IMR-90 (cell line): ENCODE measurements at regions not wholly inside any gene's neighbourhood (a gene's known extent, or its start where the extent isn't known, plus 50 kb on each side); places are given as distances from the start of the nearest gene placed in this dataset.

Source experiments
- ATAC-seq: fragments of 200-7000 bp; cut with Tn5 transposase; 2 replicates; pipeline ENCODE4 v1.9.1; 2020; ENCODE audit warnings: low read depth, mild to moderate bottlenecking, moderate library complexity
- BruUV-seq: library from RNA; stranded (reverse); fragments of 400-500 nt; replicated peaks from 2 replicates; lab custom pipeline; 2021; lab: Mats Ljungman, UMichigan
- CTCF ChIA-PET: fragments of 300-600 bp; formaldehyde crosslinking; extraction: SDS; loops from one replicate; lab custom pipeline; 2021; ENCODE audit warnings: antibody characterized with exemption; lab: Yijun Ruan, JAX
- POLR2A ChIA-PET: fragments of 300-600 bp; sonication (Branson Sonifier 250); formaldehyde crosslinking; loops from one replicate; lab custom pipeline; 2022; ENCODE audit warnings: antibody characterized with exemption; ENCODE audit not compliant: unreplicated experiment; lab: Charles Lee
- DNase-seq: peaks from one replicate; pipeline ENCODE4 v3.0.0; 2013
- H2AFZ ChIP-seq: replicated peaks from 2 replicates; pipeline ENCODE3; 2013; ENCODE audit warnings: low read length, mild to moderate bottlenecking; ENCODE audit not compliant: poor library complexity
- H2AK5ac ChIP-seq: 2 replicates; pipeline ENCODE4 v1.6.1; 2013; ENCODE audit warnings: low read depth, low read length, inconsistent platforms
- H2AK9ac ChIP-seq: replicated peaks from 2 replicates; pipeline ENCODE3; 2013; ENCODE audit warnings: mild to moderate bottlenecking, low read depth, low read length, moderate library complexity; ENCODE audit not compliant: poor library complexity
- H2BK120ac ChIP-seq: 2 replicates; pipeline ENCODE4 v1.6.1; 2013; ENCODE audit warnings: low read depth, low read length, inconsistent platforms
- H2BK15ac ChIP-seq: 3 replicates; pipeline ENCODE4 v1.6.1; 2013; ENCODE audit warnings: low read depth, low read length, inconsistent platforms
- H2BK20ac ChIP-seq: 2 replicates; pipeline ENCODE4 v1.6.1; 2013; ENCODE audit warnings: low read depth, mild to moderate bottlenecking, inconsistent platforms, low read length, moderate library complexity
- H2BK5ac ChIP-seq: 2 replicates; pipeline ENCODE4 v1.6.1; 2013; ENCODE audit warnings: mild to moderate bottlenecking, low read depth, low read length, inconsistent platforms; ENCODE audit not compliant: poor library complexity, severe bottlenecking
- H3K14ac ChIP-seq: replicated peaks from 2 replicates; pipeline ENCODE4 v1.6.1; 2013; ENCODE audit warnings: low read depth, low read length, inconsistent platforms
- H3K18ac ChIP-seq: 2 replicates; pipeline ENCODE4 v1.6.1; 2013; ENCODE audit warnings: low read depth, low read length, control low read depth
- H3K23ac ChIP-seq: 2 replicates; pipeline ENCODE4 v1.6.1; 2013; ENCODE audit warnings: low read depth, low read length, inconsistent platforms
- H3K27ac ChIP-seq: 2 replicates; pipeline ENCODE4 v1.5.1; 2013; ENCODE audit warnings: mild to moderate bottlenecking, control low read depth, low read length; ENCODE audit not compliant: insufficient read depth
- H3K27me3 ChIP-seq: 2 replicates; pipeline ENCODE4 v1.6.1; 2013; ENCODE audit warnings: low read length; ENCODE audit not compliant: control insufficient read depth, insufficient read depth
- H3K36me3 ChIP-seq: 2 replicates; pipeline ENCODE4 v1.6.1; 2013; ENCODE audit warnings: low read length, mixed read lengths; ENCODE audit not compliant: control insufficient read depth, insufficient read depth
- H3K4ac ChIP-seq: 2 replicates; pipeline ENCODE4 v1.6.1; 2013; ENCODE audit warnings: low read depth, low read length, inconsistent platforms
- H3K4me1 ChIP-seq: 2 replicates; pipeline ENCODE4 v1.6.1; 2013; ENCODE audit warnings: low read length, mixed read lengths; ENCODE audit not compliant: control insufficient read depth, insufficient read depth
- H3K4me2 ChIP-seq: 2 replicates; pipeline ENCODE4 v1.6.1; 2013; ENCODE audit warnings: low read depth, mild to moderate bottlenecking, control low read depth, low read length, moderate library complexity
- H3K4me3 ChIP-seq: 2 replicates; pipeline ENCODE4 v1.5.1; 2013; ENCODE audit warnings: low read depth, mild to moderate bottlenecking, control low read depth, low read length, moderate library complexity; ENCODE audit not compliant: insufficient read depth
- H3K56ac ChIP-seq: 2 replicates; pipeline ENCODE4 v1.6.1; 2013; ENCODE audit warnings: low read length, inconsistent platforms; ENCODE audit not compliant: insufficient read depth; ENCODE audit errors: extremely low read depth
- H3K79me1 ChIP-seq, 2 experiments: 2 replicates each; pipeline ENCODE4 v1.6.1; 2013; ENCODE audit warnings: low read length in 2 of 2, inconsistent platforms in 1 of 2, low read depth in 1 of 2
- H3K9ac ChIP-seq: 2 replicates; pipeline ENCODE4 v1.6.1; 2013; ENCODE audit warnings: low read depth, low read length, control low read depth
- H3K9me1 ChIP-seq: 2 replicates; pipeline ENCODE4 v1.6.1; 2013; ENCODE audit warnings: low read length, inconsistent platforms; ENCODE audit not compliant: insufficient read depth
- H3K9me3 ChIP-seq: 2 replicates; pipeline ENCODE4 v1.6.1; 2013; ENCODE audit warnings: low read length; ENCODE audit not compliant: control insufficient read depth, insufficient read depth
- H4K20me1 ChIP-seq: 2 replicates; pipeline ENCODE4 v1.6.1; 2013; ENCODE audit warnings: low read length, inconsistent platforms; ENCODE audit not compliant: insufficient read depth
- H4K5ac ChIP-seq: 2 replicates; pipeline ENCODE4 v1.6.1; 2013; ENCODE audit warnings: mild to moderate bottlenecking, low read depth, low read length, control low read depth
- H4K8ac ChIP-seq, 2 experiments: 2 replicates each; pipeline ENCODE4 v1.6.1; 2013; ENCODE audit warnings: low read depth in 2 of 2, low read length in 2 of 2, control low read depth in 1 of 2, inconsistent platforms in 1 of 2
- H4K91ac ChIP-seq: 2 replicates; pipeline ENCODE4 v1.6.1; 2013; ENCODE audit warnings: low read depth, low read length, inconsistent platforms; ENCODE audit not compliant: insufficient read depth
- BHLHE40 ChIP-seq: fragments of 150-350 bp; IDR thresholded peaks from 2 replicates; pipeline ENCODE4 v1.6.1; 2016; ENCODE audit warnings: mild to moderate bottlenecking, low read depth, low read length
- FOS ChIP-seq: fragments of 150-350 bp; IDR thresholded peaks from 2 replicates; pipeline ENCODE4 v1.6.1; 2016; ENCODE audit warnings: low read depth, low read length
- SMC3 ChIP-seq: fragments of 150-350 bp; IDR thresholded peaks from 2 replicates; pipeline ENCODE4 v1.6.1; 2016; ENCODE audit warnings: low read depth, mild to moderate bottlenecking, antibody characterized with exemption, low read length, moderate library complexity
- WGBS, 2 experiments: methylation state at CpG; one replicate each; pipeline versions ENCODE4 v1.1.5 to v1.1.7; 2013; ENCODE audit warnings: missing lambda C conversion rate in 2 of 2; ENCODE audit not compliant: insufficient read length in 1 of 2; ENCODE audit errors: extremely low coverage in 2 of 2; 5-methylcytosine and 5-hydroxymethylcytosine counted together
- dilution Hi-C: fragments of 300-500 bp; cut with HindIII; formaldehyde crosslinking; loops from one replicate; pipeline ENCODE4 v1.14.3; 2018; ENCODE audit warnings: low sequenced_read_pairs; ENCODE audit not compliant: unreplicated experiment
- in situ Hi-C: fragments of 300-500 bp; cut with MboI; formaldehyde crosslinking; loops from 3 replicates; pipeline ENCODE4 v1.14.3; 2019; ENCODE audit warnings: low sequenced_read_pairs, inconsistent platforms, mixed read lengths
- intact Hi-C: fragments of 100-400 bp; cut with micrococcal nuclease; formaldehyde crosslinking; loops from 2 replicates; pipeline ENCODE4 v1.10.0; 2022
- TF ChIP-seq, protein P1 (sequence below): fragments of 150-350 bp; IDR thresholded peaks from 2 replicates; pipeline ENCODE4 v1.6.1; 2017; ENCODE audit warnings: mild to moderate bottlenecking, antibody characterized with exemption, low read length, low read depth
- TF ChIP-seq, protein P2 (sequence below): conservative IDR thresholded peaks from 2 replicates; pipeline ENCODE4 v1.5.1; 2012; ENCODE audit warnings: mild to moderate bottlenecking, low read depth, low read length, improper control_type of control experiment

DNA sequence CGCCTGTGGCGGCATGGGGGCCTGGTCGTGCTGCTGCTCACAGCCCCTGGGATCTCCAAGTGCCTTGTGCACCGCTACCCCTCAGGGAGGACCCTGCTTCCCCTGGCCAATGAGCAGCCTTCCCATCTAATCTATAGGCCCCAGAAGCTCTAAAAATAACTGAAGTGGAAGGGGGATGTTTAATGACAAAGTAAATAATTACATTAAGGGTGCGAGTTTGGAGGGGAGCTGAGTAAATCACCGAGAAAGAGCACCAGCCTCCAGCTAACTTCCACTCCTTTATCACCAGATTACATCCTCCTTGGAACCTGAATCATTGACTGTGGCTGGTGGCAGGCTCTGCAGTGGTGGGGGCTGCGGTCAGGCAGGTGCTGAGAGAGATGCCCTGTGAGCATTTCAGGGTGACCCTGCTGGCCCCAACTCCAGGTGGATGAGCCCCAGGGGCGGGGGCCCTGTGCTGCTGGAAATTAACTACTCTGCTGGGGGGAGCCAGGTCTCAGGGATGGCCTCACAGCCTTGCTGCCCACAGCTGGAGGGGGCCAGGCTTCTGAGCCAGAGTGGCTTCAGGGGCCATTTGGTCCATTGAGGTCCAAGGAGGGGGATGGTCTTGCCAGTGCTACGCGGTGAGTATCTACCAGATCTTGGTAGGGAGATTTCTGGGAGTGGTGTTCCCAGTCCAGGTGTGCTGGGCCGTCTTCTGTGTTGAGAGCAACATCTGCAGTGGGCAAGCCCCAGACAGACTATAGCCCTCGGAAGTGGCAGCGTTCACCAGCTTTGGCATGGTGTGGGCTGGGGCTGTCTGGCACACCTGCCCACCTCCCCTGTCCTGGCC lies 74.2 kb downstream of the GLI2 start:
- Histone ChIP-seq H3K4me1 (peaks cover 15% of the 10 kb centered on the region), H3K4me2 (no peak overlapping the region), H4K8ac (peak overlapping the region in 1 of 2 experiments; percentile 47; a peak in 2 of 4 replicates), H4K20me1 (peaks cover 77% of the 10 kb centered on the region), H3K23ac (no peak overlapping the region), H3K27ac (no peak overlapping the region), H3K9me3 (no peaks in the 10 kb centered on the region), H2AK9ac (peak overlapping the region; percentile 42), H2BK20ac (peak overlapping the region; percentile 18; the same call in 1 of the 2 replicates), H3K4ac (peak overlapping the region; percentile 40; the same call in 1 of the 2 replicates), H3K27me3 (no peaks in the 10 kb centered on the region), H3K79me1 (peaks cover 45 to 96% of the 10 kb centered on the region in 2 experiments), H2AFZ (no peak overlapping the region), H3K9me1 (peaks cover 31% of the 10 kb centered on the region), H3K9ac (no peak overlapping the region), H3K18ac (no peak overlapping the region; the same call in 1 of the 2 replicates), H3K56ac (no peak overlapping the region), H3K14ac (no peak overlapping the region; the same call in 1 of the 2 replicates), H2BK5ac (peak overlapping the region; percentile 39), H2BK120ac (peak overlapping the region; percentile 41; the same call in 1 of the 2 replicates), H2BK15ac (no peak overlapping the region), H2AK5ac (peak overlapping the region; percentile 40; the same call in 1 of the 2 replicates), H3K36me3 (peaks cover 33% of the 10 kb centered on the region), H3K4me3 (no peak overlapping the region), H4K91ac (no peak overlapping the region; the same call in 1 of the 2 replicates), H4K5ac (no peak overlapping the region)
- intact Hi-C loops (no loop called here), in situ Hi-C loops (loop anchor here (10.0 to 25.0 kb wide), 2 partner anchors 75 to 473 kb away; partner anchors contain the start of genes GLI2 and INHBB), dilution Hi-C loops (no loop called here)
- ChIA-PET POLR2A (no interaction called here), CTCF (no interaction called here)
- ATAC-seq: peak; percentile 69
- WGBS, 2 experiments: 93% methylated on average over 2 of the region's 13 CpGs; no CpG with 5 or more reads in 1 of the 2 experiments
- TF ChIP-seq SMC3: no peak
- TF ChIP-seq, protein P1, sequence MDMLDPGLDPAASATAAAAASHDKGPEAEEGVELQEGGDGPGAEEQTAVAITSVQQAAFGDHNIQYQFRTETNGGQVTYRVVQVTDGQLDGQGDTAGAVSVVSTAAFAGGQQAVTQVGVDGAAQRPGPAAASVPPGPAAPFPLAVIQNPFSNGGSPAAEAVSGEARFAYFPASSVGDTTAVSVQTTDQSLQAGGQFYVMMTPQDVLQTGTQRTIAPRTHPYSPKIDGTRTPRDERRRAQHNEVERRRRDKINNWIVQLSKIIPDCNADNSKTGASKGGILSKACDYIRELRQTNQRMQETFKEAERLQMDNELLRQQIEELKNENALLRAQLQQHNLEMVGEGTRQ: no peak
- TF ChIP-seq, protein P2, sequence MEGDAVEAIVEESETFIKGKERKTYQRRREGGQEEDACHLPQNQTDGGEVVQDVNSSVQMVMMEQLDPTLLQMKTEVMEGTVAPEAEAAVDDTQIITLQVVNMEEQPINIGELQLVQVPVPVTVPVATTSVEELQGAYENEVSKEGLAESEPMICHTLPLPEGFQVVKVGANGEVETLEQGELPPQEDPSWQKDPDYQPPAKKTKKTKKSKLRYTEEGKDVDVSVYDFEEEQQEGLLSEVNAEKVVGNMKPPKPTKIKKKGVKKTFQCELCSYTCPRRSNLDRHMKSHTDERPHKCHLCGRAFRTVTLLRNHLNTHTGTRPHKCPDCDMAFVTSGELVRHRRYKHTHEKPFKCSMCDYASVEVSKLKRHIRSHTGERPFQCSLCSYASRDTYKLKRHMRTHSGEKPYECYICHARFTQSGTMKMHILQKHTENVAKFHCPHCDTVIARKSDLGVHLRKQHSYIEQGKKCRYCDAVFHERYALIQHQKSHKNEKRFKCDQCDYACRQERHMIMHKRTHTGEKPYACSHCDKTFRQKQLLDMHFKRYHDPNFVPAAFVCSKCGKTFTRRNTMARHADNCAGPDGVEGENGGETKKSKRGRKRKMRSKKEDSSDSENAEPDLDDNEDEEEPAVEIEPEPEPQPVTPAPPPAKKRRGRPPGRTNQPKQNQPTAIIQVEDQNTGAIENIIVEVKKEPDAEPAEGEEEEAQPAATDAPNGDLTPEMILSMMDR: no peak
- TF ChIP-seq FOS: no peak
- no peak for TF ChIP-seq BHLHE40
- DNase-seq: peak; percentile 38
- no TSS peak for BruUV-seq
